ENCODE measurements at regions not wholly inside any gene's neighbourhood (a gene's known extent, or its start where the extent isn't known, plus 50 kb on each side); places are given as distances from the start of the nearest gene placed in this dataset.

DNA sequence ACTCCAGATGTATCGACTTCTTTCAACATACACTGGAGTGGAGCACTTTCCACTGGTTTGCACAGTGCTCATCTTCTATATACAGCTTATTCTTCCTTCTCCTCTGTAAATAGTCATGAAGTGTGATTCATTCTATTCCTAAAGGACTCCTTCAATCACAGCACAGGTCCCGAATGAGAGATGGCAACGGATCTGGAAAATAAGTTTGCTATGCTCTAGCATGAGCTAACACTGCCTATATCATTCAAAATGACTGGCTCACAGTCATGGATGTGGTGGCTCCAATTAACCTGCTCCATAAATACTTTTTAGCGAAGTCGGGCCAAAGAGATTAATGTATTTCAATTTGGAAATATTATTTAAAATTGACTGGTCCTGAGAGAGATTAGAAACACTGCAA, 272.1 kb upstream of the CDH6 start:
- Histone ChIP-seq H3K36me3 (no peaks in the 10 kb centered on the region), H3K9me3 (no peaks in the 10 kb centered on the region), H3K27me3 (no peaks in the 10 kb centered on the region), H3K4me1 (no peaks in the 10 kb centered on the region), H3K27ac (no peak overlapping the region), H3K4me3 (no peak overlapping the region)
- DNase-seq = no peak
- TF ChIP-seq, protein P1, sequence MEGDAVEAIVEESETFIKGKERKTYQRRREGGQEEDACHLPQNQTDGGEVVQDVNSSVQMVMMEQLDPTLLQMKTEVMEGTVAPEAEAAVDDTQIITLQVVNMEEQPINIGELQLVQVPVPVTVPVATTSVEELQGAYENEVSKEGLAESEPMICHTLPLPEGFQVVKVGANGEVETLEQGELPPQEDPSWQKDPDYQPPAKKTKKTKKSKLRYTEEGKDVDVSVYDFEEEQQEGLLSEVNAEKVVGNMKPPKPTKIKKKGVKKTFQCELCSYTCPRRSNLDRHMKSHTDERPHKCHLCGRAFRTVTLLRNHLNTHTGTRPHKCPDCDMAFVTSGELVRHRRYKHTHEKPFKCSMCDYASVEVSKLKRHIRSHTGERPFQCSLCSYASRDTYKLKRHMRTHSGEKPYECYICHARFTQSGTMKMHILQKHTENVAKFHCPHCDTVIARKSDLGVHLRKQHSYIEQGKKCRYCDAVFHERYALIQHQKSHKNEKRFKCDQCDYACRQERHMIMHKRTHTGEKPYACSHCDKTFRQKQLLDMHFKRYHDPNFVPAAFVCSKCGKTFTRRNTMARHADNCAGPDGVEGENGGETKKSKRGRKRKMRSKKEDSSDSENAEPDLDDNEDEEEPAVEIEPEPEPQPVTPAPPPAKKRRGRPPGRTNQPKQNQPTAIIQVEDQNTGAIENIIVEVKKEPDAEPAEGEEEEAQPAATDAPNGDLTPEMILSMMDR (IDR thresholded peaks at IDR 0.05) = no peak
- no peak for TF ChIP-seq POLR2A (IDR thresholded peaks at IDR 0.05)

DNA sequence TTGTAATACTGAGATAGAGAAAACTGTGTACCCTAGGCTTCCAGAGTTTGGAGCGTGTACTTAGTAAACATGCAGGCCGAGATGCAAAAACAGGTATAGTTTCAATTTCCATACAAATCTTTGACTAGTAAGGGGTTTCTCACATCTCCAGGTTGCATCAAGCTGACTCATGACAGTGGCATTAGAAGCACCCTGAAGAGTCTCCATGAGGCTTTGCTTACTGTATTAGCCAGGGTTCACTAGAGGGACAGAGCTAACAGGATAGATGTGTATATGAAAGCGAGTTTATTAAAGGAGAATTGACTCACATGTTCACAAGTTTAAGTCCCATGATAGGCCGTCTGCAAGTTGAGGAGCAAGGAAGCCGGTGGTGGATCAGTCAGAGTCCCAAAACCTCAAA, 275.3 kb upstream of the CDH6 start:
- DNase-seq = no peak
- no peaks in the 10 kb centered on the region for H3K27me3 ChIP-seq
- no peaks in the 10 kb centered on the region for H3K9me3 ChIP-seq
- H3K4me1 ChIP-seq = no peaks in the 10 kb centered on the region
- TF ChIP-seq POLR2A (IDR thresholded peaks at IDR 0.05) = no peak
- TF ChIP-seq, protein P1 (IDR thresholded peaks at IDR 0.05) = no peak
- no peaks in the 10 kb centered on the region for H3K36me3 ChIP-seq
- H3K27ac ChIP-seq = no peak overlapping the region
- no peak overlapping the region for H3K4me3 ChIP-seq

DNA sequence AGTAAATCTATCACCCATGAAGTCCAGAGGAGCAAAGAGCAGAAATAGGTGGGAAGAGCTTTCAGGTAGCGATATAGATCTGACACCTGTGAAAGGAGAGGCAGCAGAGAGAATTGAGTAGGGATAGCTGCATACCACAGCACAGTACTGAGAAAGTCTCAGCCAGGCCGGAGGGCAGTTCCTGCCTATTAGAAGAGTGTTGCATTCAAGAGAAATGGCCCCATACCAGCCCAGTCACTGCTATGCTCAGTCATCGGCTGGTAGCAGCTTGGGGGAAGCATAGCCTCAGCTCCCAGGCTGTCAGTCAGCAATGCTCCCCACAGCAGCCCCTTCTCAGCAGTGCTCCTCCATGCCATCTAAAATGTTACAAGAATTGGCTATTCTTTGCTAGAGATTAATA, 285.1 kb upstream of the CDH6 start:
- DNase-seq = no peak
- no peaks in the 10 kb centered on the region for H3K9me3 ChIP-seq
- no peaks in the 10 kb centered on the region for H3K27me3 ChIP-seq
- no peaks in the 10 kb centered on the region for H3K4me1 ChIP-seq
- TF ChIP-seq, protein P1 (IDR thresholded peaks at IDR 0.05) = no peak
- no peak for TF ChIP-seq POLR2A (IDR thresholded peaks at IDR 0.05)
- no peak overlapping the region for H3K27ac ChIP-seq
- H3K4me3 ChIP-seq = no peak overlapping the region
- H3K36me3 ChIP-seq = no peaks in the 10 kb centered on the region

DNA sequence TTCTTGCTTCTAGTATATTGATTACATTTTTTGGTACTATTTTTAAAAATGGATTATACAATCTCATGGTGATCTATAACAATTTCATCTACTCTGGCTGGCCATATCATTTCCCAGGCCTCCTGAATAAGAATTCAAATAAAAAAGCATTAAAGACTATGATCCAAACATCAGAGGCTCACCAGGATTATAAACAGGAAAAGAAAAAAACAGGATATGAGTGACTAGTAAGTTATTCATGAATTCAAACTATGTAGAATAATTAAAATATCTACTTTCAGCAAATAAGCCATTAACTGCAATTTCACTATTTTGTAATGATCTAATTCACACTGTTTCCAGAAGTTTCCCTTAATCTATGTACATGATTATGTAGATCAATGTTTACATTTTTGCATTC, 293.1 kb upstream of the CDH6 start:
- H3K27ac ChIP-seq = no peak overlapping the region
- no peaks in the 10 kb centered on the region for H3K9me3 ChIP-seq
- H3K4me3 ChIP-seq = no peak overlapping the region
- no peaks in the 10 kb centered on the region for H3K27me3 ChIP-seq
- no peak for TF ChIP-seq POLR2A (IDR thresholded peaks at IDR 0.05)
- TF ChIP-seq, protein P1 (IDR thresholded peaks at IDR 0.05) = no peak
- no peak for DNase-seq
- no peaks in the 10 kb centered on the region for H3K4me1 ChIP-seq
- no peaks in the 10 kb centered on the region for H3K36me3 ChIP-seq

DNA sequence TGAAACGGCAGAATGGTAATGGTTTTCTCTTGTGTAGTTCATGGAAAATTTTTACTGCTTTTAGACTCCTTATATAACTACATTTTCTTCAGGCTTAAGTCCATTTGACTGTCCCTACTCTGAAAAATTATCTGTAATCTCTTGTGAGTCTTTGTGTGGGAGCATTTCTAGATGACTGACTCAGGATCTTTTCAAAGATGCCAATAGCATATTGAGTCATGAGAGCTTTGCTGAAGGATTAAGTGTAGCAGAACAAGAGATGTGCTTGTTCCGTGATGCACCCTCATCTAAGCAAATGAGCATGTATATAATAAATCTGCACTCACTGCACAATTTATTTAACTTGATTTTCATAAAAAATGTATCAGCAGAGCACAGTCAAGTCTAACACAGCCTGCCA, 298.7 kb upstream of the CDH6 start:
- Histone ChIP-seq H3K36me3 (no peaks in the 10 kb centered on the region), H3K4me3 (no peak overlapping the region), H3K4me1 (no peaks in the 10 kb centered on the region), H3K9me3 (no peaks in the 10 kb centered on the region), H3K27ac (no peak overlapping the region), H3K27me3 (no peaks in the 10 kb centered on the region)
- no peak for TF ChIP-seq POLR2A (IDR thresholded peaks at IDR 0.05)
- TF ChIP-seq, protein P1 (IDR thresholded peaks at IDR 0.05) = no peak
- no peak for DNase-seq

DNA sequence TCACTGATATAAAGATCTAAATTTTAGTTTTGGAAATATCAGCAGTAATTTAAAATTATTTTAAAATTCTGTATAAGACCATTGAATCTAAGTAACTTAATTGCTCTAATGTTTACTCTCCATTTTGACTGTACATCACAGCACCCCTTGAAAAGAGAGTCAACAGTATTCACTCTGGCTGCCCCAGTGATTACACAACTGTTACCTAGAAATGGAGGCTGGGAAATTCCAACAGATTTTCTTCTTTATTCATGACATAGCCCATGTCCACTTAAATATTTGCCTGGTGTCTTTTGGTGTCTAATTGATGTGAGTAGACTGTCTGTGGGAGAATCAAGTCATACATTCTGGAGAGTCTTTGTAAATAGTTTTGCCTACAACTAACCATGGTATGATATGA, 301.8 kb upstream of the CDH6 start:
- Histone ChIP-seq H3K27ac (no peak overlapping the region), H3K4me1 (no peaks in the 10 kb centered on the region), H3K9me3 (no peaks in the 10 kb centered on the region), H3K27me3 (no peaks in the 10 kb centered on the region), H3K4me3 (no peak overlapping the region), H3K36me3 (no peaks in the 10 kb centered on the region)
- DNase-seq = no peak
- TF ChIP-seq, protein P1 (IDR thresholded peaks at IDR 0.05) = no peak
- no peak for TF ChIP-seq POLR2A (IDR thresholded peaks at IDR 0.05)

All from Peyer's patch (tissue), 4 donors.